ENCODE measurements at regions not wholly inside any gene's neighbourhood (a gene's known extent, or its start where the extent isn't known, plus 50 kb on each side); places are given as distances from the start of the nearest gene placed in this dataset.

DNA sequence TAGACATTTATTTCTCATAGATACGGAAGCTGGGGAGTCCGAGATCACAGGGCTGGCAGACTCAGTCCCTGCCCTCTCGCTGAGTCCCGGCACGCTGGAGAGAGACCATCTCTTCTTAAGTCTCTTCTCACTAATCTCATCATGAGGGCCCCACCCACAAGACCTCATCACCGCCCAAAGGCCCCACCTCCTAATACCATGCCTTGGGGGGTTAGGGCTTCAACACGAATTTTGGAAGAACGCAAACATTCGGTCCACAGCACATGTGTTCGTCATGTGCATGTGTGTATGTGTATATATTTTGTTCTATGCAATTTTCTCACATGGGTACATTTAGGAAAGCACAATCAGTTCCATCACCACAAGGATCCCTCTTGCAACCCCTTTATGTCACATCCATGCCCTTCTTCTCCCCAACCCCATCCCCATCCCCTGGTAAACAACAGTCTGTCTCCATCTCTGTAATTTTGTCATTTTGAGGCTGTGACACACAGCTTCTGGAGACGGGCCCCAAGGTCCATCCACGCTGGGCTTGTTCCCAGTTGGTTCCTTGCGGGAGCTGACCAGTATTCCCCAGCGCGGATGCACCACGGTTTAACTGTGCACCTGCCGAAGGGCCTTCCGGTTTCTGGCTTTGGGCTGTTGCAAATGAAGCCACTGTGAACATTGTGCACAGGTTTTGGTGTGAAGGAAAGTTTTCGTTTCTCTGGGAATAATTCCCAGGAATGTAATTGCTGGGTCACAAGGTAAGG lies 317.5 kb upstream of the DIO3 start:
- TF ChIP-seq, protein P1, sequence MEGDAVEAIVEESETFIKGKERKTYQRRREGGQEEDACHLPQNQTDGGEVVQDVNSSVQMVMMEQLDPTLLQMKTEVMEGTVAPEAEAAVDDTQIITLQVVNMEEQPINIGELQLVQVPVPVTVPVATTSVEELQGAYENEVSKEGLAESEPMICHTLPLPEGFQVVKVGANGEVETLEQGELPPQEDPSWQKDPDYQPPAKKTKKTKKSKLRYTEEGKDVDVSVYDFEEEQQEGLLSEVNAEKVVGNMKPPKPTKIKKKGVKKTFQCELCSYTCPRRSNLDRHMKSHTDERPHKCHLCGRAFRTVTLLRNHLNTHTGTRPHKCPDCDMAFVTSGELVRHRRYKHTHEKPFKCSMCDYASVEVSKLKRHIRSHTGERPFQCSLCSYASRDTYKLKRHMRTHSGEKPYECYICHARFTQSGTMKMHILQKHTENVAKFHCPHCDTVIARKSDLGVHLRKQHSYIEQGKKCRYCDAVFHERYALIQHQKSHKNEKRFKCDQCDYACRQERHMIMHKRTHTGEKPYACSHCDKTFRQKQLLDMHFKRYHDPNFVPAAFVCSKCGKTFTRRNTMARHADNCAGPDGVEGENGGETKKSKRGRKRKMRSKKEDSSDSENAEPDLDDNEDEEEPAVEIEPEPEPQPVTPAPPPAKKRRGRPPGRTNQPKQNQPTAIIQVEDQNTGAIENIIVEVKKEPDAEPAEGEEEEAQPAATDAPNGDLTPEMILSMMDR (IDR thresholded peaks at IDR 0.05; ENCODE audit: insufficient read depth, low read depth, low read length) = no peak
- no peak for TF ChIP-seq EZH2 (IDR thresholded peaks at IDR 0.05; ENCODE audit: insufficient read depth, low read length)

Measured in astrocyte (in vitro differentiated cells and primary cell).